ENCODE measurements at regions not wholly inside any gene's neighbourhood (a gene's known extent, or its start where the extent isn't known, plus 50 kb on each side); places are given as distances from the start of the nearest gene placed in this dataset.

DNA sequence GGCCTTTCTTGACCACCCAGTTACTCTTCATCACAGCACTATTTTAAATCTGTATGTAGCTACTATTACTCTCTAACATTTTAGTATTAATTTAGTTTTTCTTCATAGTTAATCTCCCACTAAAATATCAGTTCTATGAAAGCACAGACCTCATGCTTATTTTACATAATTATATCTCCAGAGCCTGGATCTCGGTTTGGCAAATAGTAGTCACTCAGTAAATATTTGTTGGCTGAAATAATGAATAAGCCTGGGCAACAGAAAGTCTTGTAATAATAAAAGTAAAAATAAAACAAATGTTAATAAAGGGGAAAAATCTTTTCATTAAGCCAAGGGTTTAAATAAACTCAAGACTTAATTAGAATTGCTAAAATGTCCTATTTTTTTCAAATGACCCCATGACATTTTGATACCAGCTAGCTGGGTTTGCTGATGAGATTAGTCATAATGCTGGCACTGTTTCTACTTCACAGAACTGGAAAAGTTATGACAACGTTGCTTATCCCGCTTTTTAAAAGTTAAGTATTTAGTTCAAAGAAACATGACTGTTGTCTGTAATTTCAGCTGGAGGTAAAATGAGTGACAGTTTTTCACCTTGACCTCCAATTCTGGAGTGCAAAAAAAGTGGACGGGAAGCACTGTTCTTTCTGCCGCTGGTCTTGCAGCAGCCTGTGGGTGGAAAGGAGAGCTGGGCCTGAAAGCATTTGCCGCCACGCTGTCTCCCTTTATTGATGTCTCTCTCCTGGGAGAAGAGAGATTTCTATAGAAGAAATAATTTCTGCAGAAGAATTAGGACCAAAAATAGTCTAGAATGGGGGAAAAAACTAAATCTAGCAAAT is 85.2 kb upstream of the SPATA13 start:
- DNase-seq (ENCODE audit: insufficient read length) (no peak), FAIRE-seq (no peak)
- TF ChIP-seq POLR2A (IDR thresholded peaks at IDR 0.05; ENCODE audit: low read depth, low read length) = no peak
- TF ChIP-seq TAF1 (IDR thresholded peaks at IDR 0.05; ENCODE audit: borderline replicate concordance, low read depth, low read length) = no peak
- TF ChIP-seq POLR2AphosphoS5 (IDR thresholded peaks at IDR 0.05; ENCODE audit: low read depth, low read length) = no peak

DNA sequence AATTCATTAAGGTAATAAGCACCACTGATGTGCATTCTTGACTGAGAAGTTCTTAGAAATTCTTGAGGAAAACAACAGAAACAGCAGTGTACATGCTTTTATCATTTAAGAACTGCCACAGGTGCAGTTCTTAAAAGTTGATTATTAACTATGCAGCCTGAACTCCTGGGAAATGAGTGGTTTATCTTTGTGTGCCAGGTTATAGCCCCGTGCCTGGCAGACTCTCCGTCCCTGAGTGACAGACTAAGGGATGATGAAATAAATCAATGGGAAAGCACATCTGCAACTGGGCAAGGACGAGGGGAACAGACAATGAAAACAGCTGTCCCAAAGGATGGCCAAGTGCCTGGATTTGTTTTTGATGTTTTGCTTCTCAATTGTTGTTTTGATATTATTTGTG is 84.4 kb upstream of the SPATA13 start:
- TF ChIP-seq TAF1 (IDR thresholded peaks at IDR 0.05; ENCODE audit: borderline replicate concordance, low read depth, low read length) = no peak
- TF ChIP-seq POLR2A (IDR thresholded peaks at IDR 0.05; ENCODE audit: low read depth, low read length) = no peak
- no peak for FAIRE-seq
- no peak for DNase-seq (ENCODE audit: insufficient read length)

DNA sequence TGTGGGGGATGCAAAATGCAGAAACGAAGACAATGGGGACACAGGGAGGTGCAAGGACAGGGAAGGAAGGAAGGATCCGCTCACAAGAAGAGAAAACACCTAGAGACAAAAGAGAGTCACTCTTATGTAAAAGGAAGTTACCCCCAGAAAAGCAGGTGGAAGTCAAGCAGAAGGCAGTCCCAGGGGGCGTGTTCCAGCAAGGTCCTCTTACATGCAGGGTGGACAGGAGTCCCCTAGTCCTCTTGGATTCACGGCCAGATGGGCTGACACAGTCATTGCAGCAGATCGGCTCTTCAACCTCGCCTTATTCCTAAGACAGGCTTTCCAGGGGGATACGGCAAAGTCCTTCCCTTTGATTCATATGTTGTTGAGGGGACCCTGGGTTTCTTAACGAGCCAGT is 83.9 kb upstream of the SPATA13 start:
- FAIRE-seq (no peak), DNase-seq (ENCODE audit: insufficient read length) (no peak)
- TF ChIP-seq TAF1 (IDR thresholded peaks at IDR 0.05; ENCODE audit: borderline replicate concordance, low read depth, low read length) (no peak), POLR2AphosphoS5 (IDR thresholded peaks at IDR 0.05; ENCODE audit: low read depth, low read length) (no peak), POLR2A (IDR thresholded peaks at IDR 0.05; ENCODE audit: low read depth, low read length) (no peak)

DNA sequence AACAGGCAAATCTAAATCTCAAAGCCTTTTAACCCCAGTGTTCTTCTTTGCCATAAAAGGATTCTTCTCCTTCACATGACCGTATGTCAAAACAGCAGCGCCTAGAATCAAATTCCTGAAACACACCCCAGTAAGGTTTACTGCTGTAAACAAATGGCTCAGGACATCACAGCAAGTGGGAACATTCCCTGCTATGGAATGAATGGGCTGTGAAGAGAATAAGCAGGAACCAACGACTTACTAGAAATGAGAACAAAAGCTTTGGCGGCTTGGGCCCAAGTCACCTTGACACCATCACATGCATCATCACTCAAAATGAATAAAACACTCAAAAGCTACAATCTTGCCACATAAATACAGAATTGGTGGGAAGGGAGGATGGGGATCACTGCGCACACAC is 80.4 kb upstream of the SPATA13 start:
- DNase-seq (ENCODE audit: insufficient read length) = no peak
- no peak for TF ChIP-seq TAF1 (IDR thresholded peaks at IDR 0.05; ENCODE audit: borderline replicate concordance, low read depth, low read length)
- TF ChIP-seq POLR2A (IDR thresholded peaks at IDR 0.05; ENCODE audit: low read depth, low read length) = no peak
- TF ChIP-seq POLR2AphosphoS5 (IDR thresholded peaks at IDR 0.05; ENCODE audit: low read depth, low read length) = no peak
- no peak for FAIRE-seq

DNA sequence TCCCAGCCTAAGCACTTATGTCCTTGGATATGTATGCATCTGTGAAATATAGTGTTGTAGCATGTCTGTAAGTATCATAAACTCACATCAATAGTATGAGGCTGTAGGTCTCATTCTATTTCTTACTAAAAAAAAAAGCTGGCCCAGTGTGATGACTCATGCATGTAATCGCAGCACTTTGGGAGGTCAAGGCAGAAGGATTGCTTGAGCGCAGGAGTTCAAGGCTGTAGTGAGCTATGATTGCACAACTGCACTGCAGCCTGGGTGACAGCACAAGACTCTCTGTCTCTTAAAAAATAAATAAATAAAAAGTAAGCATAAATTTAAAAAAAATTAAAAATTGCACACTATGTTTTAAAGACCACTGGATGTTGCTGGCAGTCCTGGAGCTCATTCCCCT is 79.1 kb upstream of the SPATA13 start:
- no peak for FAIRE-seq
- DNase-seq (ENCODE audit: insufficient read length) = no peak
- no peak for TF ChIP-seq TAF1 (IDR thresholded peaks at IDR 0.05; ENCODE audit: borderline replicate concordance, low read depth, low read length)
- TF ChIP-seq POLR2A (IDR thresholded peaks at IDR 0.05; ENCODE audit: low read depth, low read length) = no peak
- no peak for TF ChIP-seq POLR2AphosphoS5 (IDR thresholded peaks at IDR 0.05; ENCODE audit: low read depth, low read length)

DNA sequence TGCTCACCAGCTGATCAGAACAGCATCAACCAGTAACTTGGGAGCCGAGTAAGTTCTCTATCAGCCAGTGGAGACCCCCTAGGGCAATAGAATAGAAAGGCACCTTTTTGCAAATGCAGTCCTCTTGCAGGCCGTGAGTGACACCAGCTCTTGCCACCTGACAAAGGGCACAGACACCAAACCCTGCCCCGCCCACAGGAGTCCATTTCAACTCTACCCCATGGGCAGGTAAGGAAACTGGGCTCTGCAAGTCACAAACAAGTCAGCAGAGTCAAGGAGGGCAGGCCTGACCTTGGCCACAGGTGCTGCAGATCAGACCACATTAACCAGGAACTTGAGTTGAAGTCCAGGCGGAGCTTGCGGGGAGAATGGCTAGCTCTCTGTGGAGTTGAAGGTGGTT is 77.4 kb upstream of the SPATA13 start:
- DNase-seq (ENCODE audit: insufficient read length) (no peak), FAIRE-seq (no peak)
- TF ChIP-seq POLR2A (IDR thresholded peaks at IDR 0.05; ENCODE audit: low read depth, low read length) (no peak), POLR2AphosphoS5 (IDR thresholded peaks at IDR 0.05; ENCODE audit: low read depth, low read length) (no peak), TAF1 (IDR thresholded peaks at IDR 0.05; ENCODE audit: borderline replicate concordance, low read depth, low read length) (no peak)

DNA sequence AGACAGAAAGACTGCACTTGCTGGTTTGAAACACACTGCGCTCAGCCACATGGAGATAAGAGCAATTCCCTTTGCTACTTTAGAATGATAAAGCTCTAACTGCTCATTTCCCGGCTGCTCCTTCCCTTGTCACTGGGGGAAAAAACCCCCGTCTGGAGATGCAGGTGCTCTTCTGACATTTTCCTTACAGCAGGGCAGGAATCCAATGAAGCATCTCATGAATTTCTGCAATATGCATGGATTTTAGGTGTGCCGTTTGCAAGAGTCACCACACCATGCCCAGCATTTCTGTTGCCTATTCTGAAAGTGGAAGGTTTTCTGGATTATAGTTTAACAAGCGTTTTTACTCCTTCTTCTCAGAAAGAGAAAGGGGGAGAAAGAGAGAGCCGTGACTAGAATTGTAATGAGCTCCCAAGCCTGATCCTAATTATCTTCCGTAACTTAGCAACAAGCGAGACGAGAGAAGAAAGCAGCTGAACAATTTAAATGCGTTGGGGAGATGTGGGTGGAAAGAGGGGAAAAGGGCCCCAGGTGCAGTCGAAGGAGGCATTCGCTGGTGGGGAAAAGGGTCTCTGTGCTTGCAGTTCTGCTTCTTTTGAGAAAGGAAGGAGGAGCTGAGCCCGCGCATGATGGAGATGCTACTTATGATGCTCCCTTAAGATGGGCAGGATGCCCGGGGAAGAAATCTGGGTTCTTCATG is 76.6 kb upstream of the SPATA13 start:
- FAIRE-seq (no peak), DNase-seq (ENCODE audit: insufficient read length) (no peak)

DNA sequence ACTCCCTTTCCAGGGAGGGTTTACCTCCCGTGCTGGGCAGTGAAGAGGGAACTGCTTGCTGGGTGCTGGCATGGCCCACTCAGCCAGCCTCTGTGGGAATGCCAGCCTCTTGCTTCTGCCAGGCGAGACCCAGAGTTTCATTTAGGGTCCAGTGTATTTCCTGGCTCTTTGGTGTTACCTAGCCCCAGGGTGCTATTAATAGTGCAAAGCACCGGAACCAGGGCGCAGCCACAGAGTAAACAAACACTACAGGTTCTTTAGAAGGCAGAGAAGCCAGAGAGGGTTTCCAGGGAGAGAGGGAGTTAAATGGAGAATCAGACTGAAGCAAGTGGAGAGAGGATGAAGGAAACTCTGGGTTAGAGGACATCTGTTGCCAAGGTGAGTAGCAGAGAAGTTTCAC is 74.9 kb upstream of the SPATA13 start:
- FAIRE-seq = no peak
- TF ChIP-seq POLR2A (IDR thresholded peaks at IDR 0.05; ENCODE audit: low read depth, low read length) (no peak), TAF1 (IDR thresholded peaks at IDR 0.05; ENCODE audit: borderline replicate concordance, low read depth, low read length) (no peak)
- DNase-seq (ENCODE audit: insufficient read length) = no peak

More for the DNA sequence above, 76.6 kb upstream of the SPATA13 start:
- TF ChIP-seq POLR2AphosphoS5 (IDR thresholded peaks at IDR 0.05; ENCODE audit: low read depth, low read length) (no peak), POLR2A (IDR thresholded peaks at IDR 0.05; ENCODE audit: low read depth, low read length) (no peak), TAF1 (IDR thresholded peaks at IDR 0.05; ENCODE audit: borderline replicate concordance, low read depth, low read length) (no peak)

DNA sequence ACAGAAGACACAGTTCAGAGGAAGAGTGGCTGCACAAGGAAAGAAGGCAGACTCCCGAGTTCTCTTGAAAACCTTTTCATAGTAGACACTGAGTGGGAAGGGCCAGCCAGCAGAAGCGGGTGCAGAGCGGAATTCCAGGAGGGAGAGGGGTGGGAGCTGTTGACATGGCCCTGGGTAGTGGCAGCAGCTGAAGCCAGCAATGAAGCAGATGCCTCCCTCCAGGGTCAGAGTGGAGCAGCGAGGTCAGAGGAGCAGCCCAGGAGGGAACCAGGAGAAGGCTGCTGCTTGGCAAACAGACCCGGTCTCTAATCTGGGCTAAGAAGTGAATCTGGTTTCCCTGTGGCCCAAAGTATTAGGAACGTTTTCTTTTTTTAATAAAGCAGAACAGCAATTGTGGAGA is 73.9 kb upstream of the SPATA13 start:
- no peak for DNase-seq (ENCODE audit: insufficient read length)
- TF ChIP-seq POLR2A (IDR thresholded peaks at IDR 0.05; ENCODE audit: low read depth, low read length) (no peak), TAF1 (IDR thresholded peaks at IDR 0.05; ENCODE audit: borderline replicate concordance, low read depth, low read length) (no peak), POLR2AphosphoS5 (IDR thresholded peaks at IDR 0.05; ENCODE audit: low read depth, low read length) (no peak)
- no peak for FAIRE-seq

DNA sequence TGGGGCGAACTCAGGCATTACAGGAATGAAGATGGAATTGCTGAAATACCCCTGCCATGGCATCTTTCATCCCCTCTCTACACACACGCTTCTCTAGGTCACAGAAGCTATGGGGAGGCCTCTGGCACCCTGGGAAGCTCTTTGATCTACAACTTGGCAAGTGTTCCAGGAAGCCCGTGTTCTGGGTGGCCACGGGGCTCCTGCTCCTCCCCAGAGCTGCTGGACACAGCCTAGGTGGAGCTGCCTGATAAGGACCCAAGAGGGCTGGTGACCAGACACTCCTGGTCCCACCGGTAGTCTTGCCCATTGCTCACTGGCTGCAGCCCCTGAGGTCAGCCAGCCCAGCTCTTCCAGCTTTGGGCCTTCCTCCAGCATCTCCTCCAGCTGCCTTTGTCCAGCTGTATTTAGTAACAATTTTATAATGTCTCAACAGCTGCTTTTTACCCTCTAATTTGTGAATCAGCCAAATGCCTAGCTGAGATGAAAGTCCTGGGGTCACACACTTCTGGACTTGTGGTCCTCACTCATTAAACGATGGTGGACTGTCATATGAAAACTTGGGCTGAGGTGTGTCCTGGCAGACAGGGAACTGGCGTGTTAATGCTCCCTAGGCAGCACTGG is 72.8 kb upstream of the SPATA13 start:
- TF ChIP-seq POLR2AphosphoS5 (IDR thresholded peaks at IDR 0.05; ENCODE audit: low read depth, low read length) (no peak), POLR2A (IDR thresholded peaks at IDR 0.05; ENCODE audit: low read depth, low read length) (no peak), TAF1 (IDR thresholded peaks at IDR 0.05; ENCODE audit: borderline replicate concordance, low read depth, low read length) (no peak)
- FAIRE-seq = no peak
- DNase-seq (ENCODE audit: insufficient read length) = no peak

DNA sequence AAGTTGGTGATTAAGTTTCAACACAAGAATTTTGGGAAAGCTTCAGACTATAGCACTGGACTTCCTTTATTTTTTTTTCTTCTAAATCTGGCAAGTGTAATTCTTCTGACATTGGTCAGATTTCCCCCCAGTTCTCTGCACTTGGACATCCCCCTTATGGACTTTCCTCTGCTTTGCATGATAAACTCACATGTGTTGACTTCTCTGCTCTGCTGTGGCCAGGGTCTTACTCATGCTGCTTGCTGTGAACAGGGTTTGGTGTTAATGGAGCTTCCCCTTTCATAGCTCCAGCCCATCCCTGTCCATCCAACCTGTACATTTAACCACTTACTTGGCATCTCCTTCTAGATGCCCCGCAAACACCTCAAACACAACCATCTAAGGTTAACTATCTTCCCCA is 70.5 kb upstream of the SPATA13 start:
- DNase-seq (ENCODE audit: insufficient read length) (no peak), FAIRE-seq (no peak)
- TF ChIP-seq POLR2AphosphoS5 (IDR thresholded peaks at IDR 0.05; ENCODE audit: low read depth, low read length) (no peak), TAF1 (IDR thresholded peaks at IDR 0.05; ENCODE audit: borderline replicate concordance, low read depth, low read length) (no peak), POLR2A (IDR thresholded peaks at IDR 0.05; ENCODE audit: low read depth, low read length) (no peak)

DNA sequence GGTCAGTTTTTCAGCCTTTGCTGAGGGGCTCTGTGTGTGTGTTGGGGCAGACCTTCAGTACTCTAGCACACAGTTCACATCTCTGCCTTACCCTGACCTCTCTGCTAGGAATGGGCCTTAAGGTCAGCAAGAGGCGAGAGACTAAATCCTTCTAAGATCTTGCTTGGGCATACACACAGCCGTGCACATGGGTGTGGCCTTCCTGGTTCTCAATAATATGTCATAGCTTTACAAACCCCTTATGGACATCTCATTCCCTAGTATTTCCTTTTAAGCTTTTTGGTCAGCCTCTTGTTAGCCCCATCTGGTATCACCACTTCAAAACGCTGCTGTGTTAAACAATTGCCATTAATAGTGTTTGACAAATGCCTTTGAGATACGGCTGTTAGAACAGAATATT is 69.4 kb upstream of the SPATA13 start:
- DNase-seq (ENCODE audit: insufficient read length) = no peak
- FAIRE-seq = no peak
- TF ChIP-seq POLR2A (IDR thresholded peaks at IDR 0.05; ENCODE audit: low read depth, low read length) = no peak
- no peak for TF ChIP-seq POLR2AphosphoS5 (IDR thresholded peaks at IDR 0.05; ENCODE audit: low read depth, low read length)
- no peak for TF ChIP-seq TAF1 (IDR thresholded peaks at IDR 0.05; ENCODE audit: borderline replicate concordance, low read depth, low read length)
